Skeletal muscle satellite cell (primary cell): ENCODE measurements at regions not wholly inside any gene's neighbourhood (a gene's known extent, or its start where the extent isn't known, plus 50 kb on each side); places are given as distances from the start of the nearest gene placed in this dataset.

Experiments used
- H3K27me3 ChIP-seq: 2 replicates; pipeline ENCODE4 v1.7.0; 2013; ENCODE audit warnings: low read length; ENCODE audit not compliant: control insufficient read depth, insufficient read depth
- H3K36me3 ChIP-seq: 2 replicates; pipeline ENCODE4 v1.7.0; 2013; ENCODE audit warnings: mild to moderate bottlenecking, control low read depth, low read length; ENCODE audit not compliant: insufficient read depth
- H3K4me1 ChIP-seq: 2 replicates; pipeline ENCODE4 v1.7.0; 2013; ENCODE audit warnings: low read length; ENCODE audit not compliant: control insufficient read depth, insufficient read depth
- H3K4me2 ChIP-seq: 2 replicates; pipeline ENCODE4 v1.7.0; 2013; ENCODE audit warnings: mild to moderate bottlenecking, low read length
- H3K4me3 ChIP-seq: 2 replicates; pipeline ENCODE4 v1.7.0; 2013; ENCODE audit warnings: low read length
- H3K9ac ChIP-seq: 2 replicates; pipeline ENCODE4 v1.7.0; 2013; ENCODE audit warnings: mild to moderate bottlenecking, low read depth, low read length, moderate library complexity
- H3K9me3 ChIP-seq: replicated peaks from 2 replicates; pipeline ENCODE4 v1.7.0; 2013; ENCODE audit warnings: mild to moderate bottlenecking, control low read depth, low read length

DNA sequence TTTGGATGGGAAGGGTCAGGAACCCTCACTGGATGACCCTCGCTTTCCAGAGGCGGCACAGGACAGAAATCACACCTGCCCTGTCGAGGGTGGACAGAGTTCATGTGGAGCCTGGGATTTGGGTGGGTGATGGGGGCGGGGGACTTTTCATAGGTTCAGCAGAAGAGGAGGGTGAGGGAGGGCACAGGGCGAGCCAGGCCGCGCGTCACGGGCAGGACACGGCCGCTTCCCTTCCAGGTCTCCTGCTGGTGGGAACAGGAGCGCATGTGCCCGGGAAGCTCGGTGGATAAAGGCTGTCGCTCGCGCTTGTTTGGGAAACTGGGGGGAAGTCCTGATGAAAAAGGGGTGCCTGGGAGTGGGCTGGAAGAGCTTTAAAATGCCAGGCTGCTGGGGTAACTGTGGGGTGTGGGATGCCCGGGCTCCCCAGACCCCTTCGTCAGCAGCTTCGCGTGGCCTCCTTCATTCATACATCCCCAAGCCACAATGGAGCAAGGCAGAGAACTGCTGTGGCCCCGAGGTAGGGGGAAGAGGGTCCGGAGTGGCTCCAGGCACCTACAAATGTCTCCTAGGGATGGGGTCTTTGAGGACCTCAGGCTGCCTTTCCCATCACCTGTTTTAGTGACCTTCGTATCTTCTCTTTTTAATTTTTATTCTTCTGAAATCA lies 102.2 kb downstream of the DACT2 start:
- Histone ChIP-seq H3K4me3 (no peak overlapping the region), H3K36me3 (no peaks in the 10 kb centered on the region), H3K4me2 (no peak overlapping the region), H3K9ac (no peak overlapping the region), H3K9me3 (peaks cover 6% of the 10 kb centered on the region), H3K4me1 (no peaks in the 10 kb centered on the region), H3K27me3 (no peaks in the 10 kb centered on the region)

DNA sequence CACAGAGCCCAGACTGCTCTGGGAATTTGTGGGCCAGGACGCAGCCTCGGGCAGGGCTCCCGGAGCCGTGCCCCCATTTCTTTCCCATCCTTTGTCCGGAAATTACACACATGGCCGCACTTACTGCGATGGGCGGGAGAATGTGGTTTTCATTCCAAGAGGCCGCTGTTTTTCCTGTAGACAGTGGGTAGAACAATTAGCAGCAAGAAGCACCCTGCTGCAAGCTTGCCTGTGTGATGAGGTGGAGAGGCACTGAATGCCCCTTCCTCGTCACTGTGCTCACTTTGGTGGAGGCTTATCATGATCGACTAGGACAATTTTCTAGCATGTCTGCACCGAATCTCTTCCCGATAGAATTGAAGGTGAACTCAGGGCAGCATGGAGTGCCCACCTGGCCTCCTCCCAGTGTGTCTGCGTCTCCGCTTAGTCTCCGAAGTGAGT lies 102.8 kb downstream of the DACT2 start:
- H3K4me1 ChIP-seq, result no peaks in the 10 kb centered on the region
- H3K36me3 ChIP-seq, result no peaks in the 10 kb centered on the region

DNA sequence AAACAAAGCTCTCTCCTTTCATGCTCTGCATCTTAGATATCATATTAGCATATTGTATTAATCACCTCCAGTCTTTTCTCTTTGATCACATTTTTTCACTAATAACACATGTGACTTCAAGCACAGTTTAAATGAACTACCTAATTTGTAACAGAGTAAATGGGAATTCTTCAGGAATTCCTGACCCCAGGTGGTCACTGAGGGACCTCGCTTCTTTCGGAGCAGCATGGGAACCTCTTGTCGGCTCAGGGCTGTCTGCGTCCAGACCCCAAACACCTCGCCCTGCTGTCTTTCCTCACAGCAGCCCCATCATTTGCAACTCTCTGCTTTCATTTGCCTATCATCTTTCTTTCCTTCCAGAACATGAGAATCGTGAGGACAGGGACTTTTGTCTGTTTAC lies 103.5 kb downstream of the DACT2 start:
- Histone ChIP-seq H3K9ac (no peak overlapping the region), H3K4me1 (no peaks in the 10 kb centered on the region), H3K36me3 (no peaks in the 10 kb centered on the region), H3K4me2 (no peak overlapping the region), H3K27me3 (no peaks in the 10 kb centered on the region), H3K4me3 (no peak overlapping the region), H3K9me3 (peaks cover 6% of the 10 kb centered on the region)

More for the DNA sequence above, 102.8 kb downstream of the DACT2 start:
- H3K9ac ChIP-seq, result no peak overlapping the region
- H3K9me3 ChIP-seq, result peaks cover 6% of the 10 kb centered on the region
- H3K27me3 ChIP-seq, result no peaks in the 10 kb centered on the region
- H3K4me3 ChIP-seq, result no peak overlapping the region
- H3K4me2 ChIP-seq, result no peak overlapping the region

DNA sequence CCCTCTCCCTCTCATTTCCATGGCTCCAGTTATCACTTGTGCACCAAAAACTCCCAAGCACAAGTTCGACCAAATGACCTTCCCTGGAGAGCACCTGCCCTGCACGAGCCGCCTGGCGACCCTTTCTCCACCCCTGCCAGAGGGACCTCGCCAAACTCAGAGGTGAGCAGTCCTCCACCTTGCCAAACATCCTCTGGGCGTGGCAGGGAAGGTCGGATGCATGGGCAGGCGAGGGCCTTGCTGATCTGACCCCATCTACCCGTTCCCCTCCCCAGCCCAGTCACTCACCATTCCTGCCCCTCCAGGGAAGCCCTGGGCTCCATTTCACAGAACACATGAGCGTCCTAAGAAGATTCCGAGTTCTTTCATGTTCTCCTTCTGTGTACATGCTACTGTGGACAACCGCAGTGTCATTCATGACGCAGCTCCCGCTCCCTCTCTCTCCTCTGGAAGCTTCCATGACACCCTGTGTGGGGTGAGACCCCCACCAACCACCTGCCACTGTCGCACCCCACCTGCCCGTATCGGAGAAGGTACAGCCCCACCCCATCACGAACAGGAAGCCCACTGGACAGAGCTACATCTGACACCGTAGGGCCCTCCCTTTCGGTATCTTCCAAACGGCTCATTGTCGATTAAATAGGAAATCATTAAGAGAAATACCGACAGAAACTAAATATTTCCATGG lies 104.3 kb downstream of the DACT2 start:
- H3K4me1 ChIP-seq, result no peaks in the 10 kb centered on the region
- peaks cover 8% of the 10 kb centered on the region for H3K9me3 ChIP-seq
- no peak overlapping the region for H3K9ac ChIP-seq
- no peaks in the 10 kb centered on the region for H3K36me3 ChIP-seq
- no peak overlapping the region for H3K4me2 ChIP-seq
- H3K4me3 ChIP-seq, result no peak overlapping the region
- no peaks in the 10 kb centered on the region for H3K27me3 ChIP-seq

DNA sequence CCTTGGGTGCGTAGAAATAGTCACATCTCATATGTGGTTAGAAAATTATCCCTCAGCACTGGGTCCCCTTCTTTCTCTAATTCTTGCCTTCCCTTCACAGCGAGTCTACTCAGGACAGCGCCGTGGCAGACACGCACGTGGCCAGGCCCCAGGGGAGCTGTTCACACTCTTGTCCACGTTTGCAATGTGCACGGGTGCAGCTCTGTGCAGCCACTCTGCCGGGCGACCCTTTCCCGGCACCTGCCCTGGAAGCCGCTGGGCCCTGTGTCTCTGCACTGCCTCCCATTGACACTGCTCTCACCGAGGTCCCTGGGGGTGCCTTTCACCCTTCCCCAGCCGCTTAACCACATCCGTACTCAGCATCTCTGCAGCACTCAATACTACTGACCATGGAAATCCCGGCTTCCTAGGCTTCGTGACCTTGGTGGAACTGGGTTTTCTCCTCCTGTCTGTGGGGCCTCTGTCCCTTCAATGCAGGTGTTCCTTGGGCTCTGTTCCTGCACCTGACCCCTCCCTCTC lies 104.9 kb downstream of the DACT2 start:
- no peaks in the 10 kb centered on the region for H3K4me1 ChIP-seq
- peaks cover 14% of the 10 kb centered on the region for H3K9me3 ChIP-seq
- no peaks in the 10 kb centered on the region for H3K36me3 ChIP-seq
- no peaks in the 10 kb centered on the region for H3K27me3 ChIP-seq
- H3K4me3 ChIP-seq, result no peak overlapping the region
- no peak overlapping the region for H3K9ac ChIP-seq
- H3K4me2 ChIP-seq, result no peak overlapping the region

DNA sequence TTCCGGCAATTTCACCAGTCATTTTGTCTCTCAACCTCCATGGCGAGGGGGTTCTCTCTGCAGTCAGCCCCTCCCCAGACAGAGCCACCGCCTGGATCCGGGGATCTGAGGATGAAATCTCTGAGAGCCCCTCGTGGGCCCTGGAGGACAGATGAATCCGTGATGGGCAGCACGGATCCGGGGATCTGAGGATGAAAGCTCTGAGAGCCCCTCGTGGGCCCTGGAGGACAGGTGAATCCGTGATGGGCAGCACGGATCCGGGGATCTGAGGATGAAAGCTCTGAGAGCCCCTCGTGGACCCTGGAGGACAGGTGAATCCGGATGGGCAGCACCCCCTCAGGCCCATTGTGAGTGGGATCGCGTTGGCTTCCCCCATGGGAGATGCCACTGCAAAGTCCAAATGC lies 106.5 kb downstream of the DACT2 start:
- Histone ChIP-seq H3K4me1 (no peaks in the 10 kb centered on the region), H3K4me3 (no peak overlapping the region), H3K9me3 (peaks cover 16% of the 10 kb centered on the region), H3K27me3 (no peaks in the 10 kb centered on the region), H3K36me3 (no peaks in the 10 kb centered on the region), H3K9ac (no peak overlapping the region), H3K4me2 (no peak overlapping the region)

DNA sequence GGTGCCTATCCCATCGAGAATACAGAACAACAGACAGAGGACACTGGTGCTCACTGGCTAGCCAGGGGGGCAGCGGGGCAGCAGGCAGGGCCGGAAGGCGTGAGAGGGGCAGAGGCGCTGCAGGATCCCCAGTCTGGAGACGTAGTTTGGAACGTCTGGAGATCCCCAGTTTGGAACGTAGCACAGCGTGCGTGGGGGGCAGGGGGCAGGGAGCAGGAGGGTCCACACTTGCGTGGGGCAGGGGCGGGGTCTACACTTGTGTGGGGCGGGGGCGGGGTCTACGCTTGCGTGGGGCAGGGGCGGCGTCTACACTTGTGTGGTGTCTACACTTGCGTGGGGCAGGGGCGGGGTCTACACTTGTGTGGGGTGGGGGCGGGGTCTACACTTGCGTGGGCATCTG lies 107.2 kb downstream of the DACT2 start:
- Histone ChIP-seq H3K4me3 (no peak overlapping the region), H3K4me2 (no peak overlapping the region), H3K9me3 (peaks cover 20% of the 10 kb centered on the region), H3K27me3 (no peaks in the 10 kb centered on the region), H3K9ac (no peak overlapping the region), H3K36me3 (no peaks in the 10 kb centered on the region), H3K4me1 (no peaks in the 10 kb centered on the region)

DNA sequence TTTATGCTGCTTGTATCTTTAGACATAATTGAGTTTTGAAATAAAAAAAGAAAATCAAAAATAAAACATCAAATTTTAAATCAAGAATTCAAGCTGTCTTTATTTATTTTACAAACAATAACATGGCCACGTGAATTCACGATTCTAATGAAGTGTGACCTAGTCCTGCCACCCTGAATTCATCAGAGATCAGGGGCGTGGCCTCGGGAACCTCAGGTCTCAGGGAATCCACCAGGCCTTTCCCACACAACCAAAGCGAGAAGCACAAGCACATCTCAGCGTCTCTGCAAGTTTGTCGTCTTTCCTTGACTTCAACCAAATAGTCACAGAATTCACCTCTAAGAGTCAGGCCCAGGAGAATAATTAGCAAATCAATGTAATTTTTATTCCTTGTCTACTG lies 107.9 kb downstream of the DACT2 start:
- no peaks in the 10 kb centered on the region for H3K36me3 ChIP-seq

DNA sequence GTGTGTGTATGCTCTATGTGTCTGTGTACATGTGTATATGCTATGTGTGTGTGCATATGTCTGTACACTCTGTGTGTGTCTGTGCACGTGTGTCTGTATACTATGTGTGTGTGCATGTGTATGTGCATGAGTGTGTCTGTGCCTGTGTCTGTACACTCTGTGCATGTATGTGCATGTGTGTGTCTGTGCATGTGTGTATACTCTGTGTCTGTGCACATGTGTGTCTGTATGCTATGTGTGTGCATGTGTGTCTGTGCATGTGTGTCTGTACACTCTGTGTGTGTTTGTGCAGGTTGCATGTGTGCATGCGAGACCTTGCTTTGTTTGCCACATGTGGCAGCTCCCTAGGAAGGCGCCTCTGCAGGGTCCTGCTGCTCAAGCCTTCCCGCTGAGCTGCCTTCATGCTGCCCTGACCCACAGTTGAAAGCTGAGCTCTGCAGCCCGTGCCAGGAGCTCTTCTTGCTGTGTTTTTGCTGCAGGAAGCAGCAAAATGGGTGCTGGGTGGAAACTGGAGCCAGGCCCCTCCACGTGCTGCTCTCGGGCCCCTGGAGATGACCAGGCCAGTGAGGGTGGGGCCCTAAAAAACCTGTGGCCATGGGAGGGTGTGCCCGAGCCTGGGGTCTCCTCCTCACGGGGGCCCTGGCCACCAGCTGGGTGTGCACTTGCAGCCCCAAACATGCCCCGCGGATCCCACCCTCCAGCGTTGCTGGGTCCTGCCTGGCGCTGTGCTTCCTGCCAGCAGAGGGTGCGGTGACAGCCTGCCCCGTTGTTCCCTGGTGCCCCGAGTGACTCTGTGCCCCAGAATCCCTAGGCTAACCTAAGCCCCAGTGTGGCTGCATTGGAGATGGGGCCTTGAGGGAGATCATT lies 109.1 kb downstream of the DACT2 start:
- no peak overlapping the region for H3K9ac ChIP-seq
- H3K36me3 ChIP-seq, result no peaks in the 10 kb centered on the region
- H3K27me3 ChIP-seq, result no peaks in the 10 kb centered on the region
- H3K9me3 ChIP-seq, result peaks cover 15% of the 10 kb centered on the region
- H3K4me2 ChIP-seq, result no peak overlapping the region
- H3K4me1 ChIP-seq, result no peaks in the 10 kb centered on the region
- H3K4me3 ChIP-seq, result no peak overlapping the region

More for the DNA sequence above, 107.9 kb downstream of the DACT2 start:
- H3K9ac ChIP-seq, result no peak overlapping the region
- H3K4me3 ChIP-seq, result no peak overlapping the region
- H3K9me3 ChIP-seq, result peaks cover 21% of the 10 kb centered on the region
- H3K4me1 ChIP-seq, result no peaks in the 10 kb centered on the region
- H3K4me2 ChIP-seq, result no peak overlapping the region
- H3K27me3 ChIP-seq, result no peaks in the 10 kb centered on the region

DNA sequence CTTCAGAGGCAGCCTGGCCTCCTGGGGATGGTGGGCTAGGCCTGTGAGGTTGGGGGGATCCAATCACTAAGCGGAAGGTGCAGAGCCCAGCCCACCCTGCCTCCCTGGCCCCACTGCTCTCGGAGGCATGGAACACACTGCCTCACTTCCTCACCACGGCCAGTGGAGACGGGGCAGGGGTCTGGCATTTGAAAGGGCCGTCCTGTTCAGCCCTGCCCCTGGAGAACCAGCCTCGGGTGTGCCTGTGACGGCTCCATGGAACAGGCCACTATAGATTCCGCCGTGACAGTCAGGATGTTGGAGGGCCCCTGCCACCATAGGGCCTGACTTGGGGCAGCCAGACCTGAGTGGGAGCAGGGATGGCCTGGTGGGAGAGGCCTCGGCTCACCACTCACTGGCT lies 110.2 kb downstream of the DACT2 start:
- H3K4me1 ChIP-seq, result no peaks in the 10 kb centered on the region
- H3K4me3 ChIP-seq, result no peak overlapping the region
- H3K9ac ChIP-seq, result no peak overlapping the region
- no peaks in the 10 kb centered on the region for H3K27me3 ChIP-seq
- H3K36me3 ChIP-seq, result no peaks in the 10 kb centered on the region
- H3K4me2 ChIP-seq, result no peak overlapping the region
- H3K9me3 ChIP-seq, result peaks cover 15% of the 10 kb centered on the region

DNA sequence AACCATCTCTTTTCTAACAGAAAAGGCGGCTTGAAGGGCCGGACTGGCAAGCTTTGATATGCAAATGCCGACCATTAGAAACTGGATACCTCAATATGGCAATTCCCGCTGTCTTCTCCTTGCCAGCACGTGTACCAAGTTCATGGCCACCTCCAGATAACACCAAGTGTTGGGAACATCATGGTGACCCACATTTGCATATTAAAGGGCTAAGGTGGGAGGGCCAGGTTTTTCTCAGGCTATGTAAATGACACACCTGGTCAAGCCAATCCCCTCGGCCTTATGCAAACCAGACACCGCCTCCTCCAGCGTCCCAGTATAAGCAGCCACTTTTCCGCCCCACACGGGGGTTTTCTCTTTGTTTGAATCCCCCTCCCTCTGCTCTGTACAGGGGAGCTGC lies 110.7 kb downstream of the DACT2 start:
- no peak overlapping the region for H3K4me2 ChIP-seq
- no peak overlapping the region for H3K9ac ChIP-seq
- no peak overlapping the region for H3K4me3 ChIP-seq
- no peaks in the 10 kb centered on the region for H3K27me3 ChIP-seq
- H3K36me3 ChIP-seq, result no peaks in the 10 kb centered on the region
- peaks cover 15% of the 10 kb centered on the region for H3K9me3 ChIP-seq
- no peaks in the 10 kb centered on the region for H3K4me1 ChIP-seq
